Amniotic stem cell (primary cell): ENCODE measurements at regions not wholly inside any gene's neighbourhood (a gene's known extent, or its start where the extent isn't known, plus 50 kb on each side); places are given as distances from the start of the nearest gene placed in this dataset.

Experiments used
- DNase-seq: peaks from one replicate; lab custom pipeline; 2025; lab: John Stamatoyannopoulos, UW

GRCh38 chr4:184310171-184310567 lies 92.5 kb upstream of the ENPP6 start:
- DNase-seq: no peak

GRCh38 chr4:184309241-184310170 lies 91.8 kb upstream of the ENPP6 start:
- no peak for DNase-seq

- no peak for DNase-seq
Observed at GRCh38 chr4:184306949-184307348, 89.3 kb upstream of the ENPP6 start.

- DNase-seq: no peak
Observed at GRCh38 chr4:184306470-184306869, 88.8 kb upstream of the ENPP6 start.

- DNase-seq: no peak
Observed at GRCh38 chr4:184300816-184301215, 83.1 kb upstream of the ENPP6 start.

GRCh38 chr4:184298254-184298653 lies 80.6 kb upstream of the ENPP6 start:
- no peak for DNase-seq

- no peak for DNase-seq
Observed at GRCh38 chr4:184295206-184295605, 77.5 kb upstream of the ENPP6 start.

- DNase-seq: no peak
Observed at GRCh38 chr4:184294606-184295133, 77.0 kb upstream of the ENPP6 start.

GRCh38 chr4:184293552-184293951 lies 75.9 kb upstream of the ENPP6 start:
- DNase-seq: no peak

- no peak for DNase-seq
Observed at GRCh38 chr4:184292877-184293276, 75.2 kb upstream of the ENPP6 start.

GRCh38 chr4:184292465-184292867 lies 74.8 kb upstream of the ENPP6 start:
- no peak for DNase-seq

- no peak for DNase-seq
Observed at GRCh38 chr4:184289179-184289535, 71.5 kb upstream of the ENPP6 start.

GRCh38 chr4:184288451-184289178 lies 70.9 kb upstream of the ENPP6 start:
- no peak for DNase-seq

GRCh38 chr4:184287697-184288255 lies 70.1 kb upstream of the ENPP6 start:
- DNase-seq: no peak

- DNase-seq: no peak
Observed at GRCh38 chr4:184286358-184286757, 68.7 kb upstream of the ENPP6 start.

GRCh38 chr4:184284742-184285141 lies 67.1 kb upstream of the ENPP6 start:
- no peak for DNase-seq

GRCh38 chr4:184284336-184284690 lies 66.6 kb upstream of the ENPP6 start:
- DNase-seq: no peak

- no peak for DNase-seq
Observed at GRCh38 chr4:184283659-184284335, 66.1 kb upstream of the ENPP6 start.

- no peak for DNase-seq
Observed at GRCh38 chr4:184282895-184283654, 65.4 kb upstream of the ENPP6 start.

GRCh38 chr4:184282251-184282713 lies 64.6 kb upstream of the ENPP6 start:
- DNase-seq: no peak
